H9 (cell line): ENCODE measurements at regions not wholly inside any gene's neighbourhood (a gene's known extent, or its start where the extent isn't known, plus 50 kb on each side); places are given as distances from the start of the nearest gene placed in this dataset.

Experiments used
- DNase-seq: peaks from one replicate; pipeline ENCODE4 v3.0.0-alpha.2; 2017
- H2AFZ ChIP-seq: one replicate; pipeline ENCODE4 v1.6.1; 2013; ENCODE audit warnings: mild to moderate bottlenecking, low read length, control low read depth, moderate library complexity
- H2AK5ac ChIP-seq: 2 replicates; pipeline ENCODE4 v1.6.1; 2013; ENCODE audit warnings: low read length, control low read depth, mixed read lengths; ENCODE audit not compliant: insufficient read length
- H2BK120ac ChIP-seq: one replicate; pipeline ENCODE4 v1.6.1; 2013; ENCODE audit warnings: low read depth, mild to moderate bottlenecking, low read length, control low read depth, inconsistent platforms; ENCODE audit not compliant: poor library complexity, severe bottlenecking
- H2BK12ac ChIP-seq: 2 replicates; pipeline ENCODE4 v1.6.1; 2013; ENCODE audit warnings: low read length, control low read depth, mixed read lengths, low read depth; ENCODE audit not compliant: insufficient read length
- H2BK15ac ChIP-seq: 2 replicates; pipeline ENCODE4 v1.6.1; 2013; ENCODE audit warnings: low read depth, low read length, control low read depth
- H2BK20ac ChIP-seq: one replicate; pipeline ENCODE4 v1.6.1; 2013; ENCODE audit warnings: low read depth, mild to moderate bottlenecking, low read length, control low read depth, inconsistent platforms; ENCODE audit not compliant: poor library complexity, severe bottlenecking
- H2BK5ac ChIP-seq: 2 replicates; pipeline ENCODE4 v1.6.1; 2013; ENCODE audit warnings: low read length, control low read depth, mixed read lengths; ENCODE audit not compliant: insufficient read length
- H3K14ac ChIP-seq: 2 replicates; pipeline ENCODE4 v1.6.1; 2013; ENCODE audit warnings: low read length, control low read depth; ENCODE audit not compliant: insufficient read depth
- H3K18ac ChIP-seq: 2 replicates; pipeline ENCODE4 v1.6.1; 2013; ENCODE audit warnings: low read depth, mild to moderate bottlenecking, mixed read lengths, low read length, control low read depth; ENCODE audit not compliant: insufficient read length
- H3K23ac ChIP-seq: 2 replicates; pipeline ENCODE4 v1.6.1; 2013; ENCODE audit warnings: low read length, control low read depth, mixed read lengths, low read depth; ENCODE audit not compliant: insufficient read length
- H3K23me2 ChIP-seq: 2 replicates; pipeline ENCODE4 v1.6.1; 2013; ENCODE audit warnings: low read depth, mild to moderate bottlenecking, mixed read lengths, low read length, control low read depth; ENCODE audit not compliant: insufficient read length, poor library complexity, severe bottlenecking
- H3K27ac ChIP-seq: 2 replicates; pipeline ENCODE4 v1.5.1; 2013; ENCODE audit warnings: low read length, control low read depth, mixed read lengths, low read depth; ENCODE audit not compliant: insufficient read length
- H3K27me3 ChIP-seq: 2 replicates; pipeline ENCODE4 v1.6.1; 2013; ENCODE audit warnings: low read length, control low read depth, inconsistent platforms; ENCODE audit not compliant: insufficient read depth
- H3K4ac ChIP-seq: 2 replicates; pipeline ENCODE4 v1.6.1; 2013; ENCODE audit warnings: low read depth, mild to moderate bottlenecking, control low read depth, inconsistent platforms, low read length, moderate library complexity
- H3K4me1 ChIP-seq: 2 replicates; pipeline ENCODE4 v1.6.1; 2013; ENCODE audit warnings: low read length, control low read depth, inconsistent platforms; ENCODE audit not compliant: insufficient read depth
- H3K4me2 ChIP-seq: 2 replicates; pipeline ENCODE4 v1.6.1; 2013; ENCODE audit warnings: low read length, control low read depth, mixed read lengths; ENCODE audit not compliant: insufficient read length, insufficient read depth
- H3K56ac ChIP-seq: 2 replicates; pipeline ENCODE4 v1.6.1; 2013; ENCODE audit warnings: low read depth, mild to moderate bottlenecking, mixed read lengths, low read length, control low read depth; ENCODE audit not compliant: insufficient read length
- H3K79me1 ChIP-seq: 2 replicates; pipeline ENCODE4 v1.6.1; 2013; ENCODE audit warnings: low read depth, mild to moderate bottlenecking, moderate library complexity, low read length, control low read depth, inconsistent platforms; ENCODE audit not compliant: insufficient read depth, poor library complexity, severe bottlenecking
- H3K79me2 ChIP-seq: 2 replicates; pipeline ENCODE4 v1.6.1; 2013; ENCODE audit warnings: low read length, control low read depth, inconsistent platforms; ENCODE audit not compliant: insufficient read depth
- H3K9ac ChIP-seq: 2 replicates; pipeline ENCODE4 v1.6.1; 2013; ENCODE audit warnings: low read length, control low read depth, mixed read lengths; ENCODE audit not compliant: insufficient read length; ENCODE audit errors: extremely low read depth
- H3K9me3 ChIP-seq: one replicate; pipeline ENCODE4 v1.6.1; 2013; ENCODE audit warnings: low read depth, low read length, inconsistent platforms; ENCODE audit not compliant: control insufficient read depth
- H3T11ph ChIP-seq: one replicate; pipeline ENCODE4 v1.6.1; 2013; ENCODE audit warnings: mild to moderate bottlenecking, low read length, control low read depth, inconsistent platforms
- H4K20me1 ChIP-seq: one replicate; pipeline ENCODE4 v1.6.1; 2013; ENCODE audit not compliant: control insufficient read depth, insufficient read length, insufficient read depth
- H4K5ac ChIP-seq: 2 replicates; pipeline ENCODE4 v1.6.1; 2013; ENCODE audit warnings: low read depth, mild to moderate bottlenecking, mixed read lengths, low read length, control low read depth; ENCODE audit not compliant: insufficient read length
- H4K8ac ChIP-seq: replicated peaks from 2 replicates; pipeline ENCODE4 v1.6.1; 2013; ENCODE audit warnings: low read length, control low read depth, mixed read lengths, low read depth; ENCODE audit not compliant: insufficient read length
- H4K91ac ChIP-seq: 2 replicates; pipeline ENCODE4 v1.6.1; 2013; ENCODE audit warnings: low read depth, mild to moderate bottlenecking, moderate library complexity, mixed read lengths, low read length, control low read depth; ENCODE audit not compliant: insufficient read length
- H3K27ac Mint-ChIP-seq, 3 experiments: 2 replicates in 2 of 3; 3 replicates in 1 of 3; pipeline ENCODE4 v1.8.0; 2020 to 2021; ENCODE audit warnings: mixed read lengths in 3 of 3, mild to moderate bottlenecking in 1 of 3, moderate library complexity in 1 of 3
- H3K27me3 Mint-ChIP-seq: 2 replicates; pipeline ENCODE4 v1.8.0; 2021; ENCODE audit warnings: low read depth, mild to moderate bottlenecking, moderate library complexity, mixed read lengths
- H3K36me3 Mint-ChIP-seq, 3 experiments: 2 replicates in 2 of 3; 3 replicates in 1 of 3; pipeline ENCODE4 v1.8.0; 2020 to 2021; ENCODE audit warnings: low read depth in 3 of 3, mixed read lengths in 3 of 3; ENCODE audit not compliant: insufficient read depth in 1 of 3
- H3K4me1 Mint-ChIP-seq, 2 experiments: 2 replicates each; pipeline ENCODE4 v1.8.0; 2020; ENCODE audit warnings: mixed read lengths in 2 of 2
- H3K4me3 Mint-ChIP-seq, 2 experiments: 2 replicates in 1 of 2; 3 replicates in 1 of 2; pipeline ENCODE4 v1.8.0; 2020 to 2021; ENCODE audit warnings: mild to moderate bottlenecking in 2 of 2, mixed read lengths in 2 of 2, moderate library complexity in 1 of 2
- H3K9me3 Mint-ChIP-seq, 2 experiments: 2 replicates in 1 of 2; 3 replicates in 1 of 2; pipeline ENCODE4 v1.8.0; 2020; ENCODE audit warnings: mild to moderate bottlenecking in 2 of 2, mixed read lengths in 2 of 2, moderate library complexity in 1 of 2
- WGBS: extraction: QIAGEN DNeasy Blood & Tissue Kit; methylation state at CpG from one replicate; pipeline ENCODE4 v1.1.7; 2013; ENCODE audit warnings: missing lambda C conversion rate, low lambda C conversion rate, mixed read lengths; ENCODE audit not compliant: insufficient read length; ENCODE audit errors: extremely low coverage; 5-methylcytosine and 5-hydroxymethylcytosine counted together
- TF ChIP-seq, protein P1 (sequence below): fragments of 200-600 bp; sonication (generic); conservative IDR thresholded peaks from 3 replicates; pipeline ENCODE4 v1.8.0; 2021; ENCODE audit warnings: antibody characterized with exemption, mild to moderate bottlenecking

DNA sequence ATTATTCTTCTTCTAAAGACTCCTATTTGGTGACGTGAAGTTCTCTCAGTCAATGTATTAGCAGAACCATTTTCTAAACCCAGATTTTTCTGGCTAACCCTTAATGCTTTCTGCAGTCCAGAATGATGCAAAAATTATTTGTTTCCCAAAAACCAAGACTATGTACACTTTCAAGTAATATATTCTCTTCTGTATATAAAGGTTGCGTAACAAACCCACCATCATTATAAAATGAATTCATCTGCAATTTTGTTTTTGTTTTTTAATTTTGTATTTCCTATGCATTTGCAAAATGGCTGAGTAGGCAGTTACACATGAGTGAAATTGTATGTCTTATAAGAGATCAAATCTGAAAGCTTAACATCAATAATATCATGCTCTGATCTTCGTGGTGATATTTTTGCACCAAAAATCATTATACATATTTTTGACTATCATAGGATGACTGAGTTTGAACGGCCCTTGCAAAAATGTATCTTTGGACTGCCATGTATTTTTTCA lies 593.6 kb downstream of the ZIC1 start:
- H3K4me1 Mint-ChIP-seq: peaks cover 18 to 21% of the 10 kb centered on the region in 2 experiments
- Histone ChIP-seq H3K56ac (no peak overlapping the region), H3K27me3 (no peaks in the 10 kb centered on the region), H3K14ac (no peak overlapping the region), H2BK5ac (no peak overlapping the region), H4K5ac (no peak overlapping the region), H3K4ac (no peak overlapping the region), H2BK120ac (no peak overlapping the region), H2BK12ac (no peak overlapping the region), H3T11ph (no peak overlapping the region), H4K91ac (no peak overlapping the region), H3K79me1 (no peaks in the 10 kb centered on the region), H3K4me1 (no peaks in the 10 kb centered on the region), H2BK15ac (no peak overlapping the region), H4K8ac (no peak overlapping the region), H3K79me2 (no peaks in the 10 kb centered on the region), H3K9ac (no peak overlapping the region), H2BK20ac (no peak overlapping the region), H3K4me2 (no peak overlapping the region), H3K23me2 (no peaks in the 10 kb centered on the region), H3K18ac (no peak overlapping the region), H4K20me1 (no peaks in the 10 kb centered on the region), H2AK5ac (no peak overlapping the region), H3K23ac (no peak overlapping the region), H3K9me3 (no peaks in the 10 kb centered on the region), H3K27ac (no peak overlapping the region), H2AFZ (no peak overlapping the region)
- H3K9me3 Mint-ChIP-seq: peaks cover 0 to 5% of the 10 kb centered on the region in 2 experiments; a peak in 3 of 5 replicates
- H3K27me3 Mint-ChIP-seq: no peaks in the 10 kb centered on the region
- H3K4me3 Mint-ChIP-seq: no peak overlapping the region
- H3K27ac Mint-ChIP-seq: no peak overlapping the region
- no peak for DNase-seq
- peaks cover 0 to 10% (median 0%) of the 10 kb centered on the region in 3 experiments; a peak in 3 of 7 replicates for H3K36me3 Mint-ChIP-seq
- no CpG with 5 or more reads among the region's 4 CpGs for WGBS
- TF ChIP-seq, protein P1, sequence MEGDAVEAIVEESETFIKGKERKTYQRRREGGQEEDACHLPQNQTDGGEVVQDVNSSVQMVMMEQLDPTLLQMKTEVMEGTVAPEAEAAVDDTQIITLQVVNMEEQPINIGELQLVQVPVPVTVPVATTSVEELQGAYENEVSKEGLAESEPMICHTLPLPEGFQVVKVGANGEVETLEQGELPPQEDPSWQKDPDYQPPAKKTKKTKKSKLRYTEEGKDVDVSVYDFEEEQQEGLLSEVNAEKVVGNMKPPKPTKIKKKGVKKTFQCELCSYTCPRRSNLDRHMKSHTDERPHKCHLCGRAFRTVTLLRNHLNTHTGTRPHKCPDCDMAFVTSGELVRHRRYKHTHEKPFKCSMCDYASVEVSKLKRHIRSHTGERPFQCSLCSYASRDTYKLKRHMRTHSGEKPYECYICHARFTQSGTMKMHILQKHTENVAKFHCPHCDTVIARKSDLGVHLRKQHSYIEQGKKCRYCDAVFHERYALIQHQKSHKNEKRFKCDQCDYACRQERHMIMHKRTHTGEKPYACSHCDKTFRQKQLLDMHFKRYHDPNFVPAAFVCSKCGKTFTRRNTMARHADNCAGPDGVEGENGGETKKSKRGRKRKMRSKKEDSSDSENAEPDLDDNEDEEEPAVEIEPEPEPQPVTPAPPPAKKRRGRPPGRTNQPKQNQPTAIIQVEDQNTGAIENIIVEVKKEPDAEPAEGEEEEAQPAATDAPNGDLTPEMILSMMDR: no peak
